ENCODE measurements at regions not wholly inside any gene's neighbourhood (a gene's known extent, or its start where the extent isn't known, plus 50 kb on each side); places are given as distances from the start of the nearest gene placed in this dataset.
"Not testable (repeated sequence)": the region's sequence is repeated elsewhere in the genome, so short reads cannot be mapped to it uniquely, and the experiment has no call there.

DNA sequence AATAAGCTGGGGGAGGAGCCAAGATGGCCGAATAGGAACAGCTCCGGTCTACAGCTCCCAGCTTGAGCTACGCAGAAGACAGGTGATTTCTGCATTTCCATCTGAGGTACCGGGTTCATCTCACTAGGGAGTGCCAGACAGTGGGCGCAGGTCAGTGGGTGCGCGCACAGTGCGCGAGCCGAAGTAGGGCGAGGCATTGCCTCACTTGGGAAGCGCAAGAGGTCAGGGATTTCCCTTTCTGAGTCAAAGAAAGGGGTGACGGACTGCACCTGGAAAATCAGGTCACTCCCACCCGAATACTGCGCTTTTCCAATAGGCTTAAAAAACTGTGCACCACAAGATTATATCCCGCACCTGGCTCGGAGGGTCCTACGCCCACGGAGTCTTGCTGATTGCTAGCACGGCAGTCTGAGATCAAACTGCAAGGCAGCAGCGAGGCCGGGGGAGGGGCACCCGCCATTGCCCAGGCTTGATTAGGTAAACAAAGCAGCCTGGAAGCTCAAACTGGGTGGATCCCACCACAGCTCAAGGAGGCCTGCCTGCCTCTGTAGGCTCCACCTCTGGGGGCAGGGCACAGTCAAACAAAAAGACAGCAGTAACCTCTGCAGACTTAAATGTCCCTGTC, 606.4 kb downstream of the TMA16 start:
- not testable (repeated sequence) for DNase-seq

DNA sequence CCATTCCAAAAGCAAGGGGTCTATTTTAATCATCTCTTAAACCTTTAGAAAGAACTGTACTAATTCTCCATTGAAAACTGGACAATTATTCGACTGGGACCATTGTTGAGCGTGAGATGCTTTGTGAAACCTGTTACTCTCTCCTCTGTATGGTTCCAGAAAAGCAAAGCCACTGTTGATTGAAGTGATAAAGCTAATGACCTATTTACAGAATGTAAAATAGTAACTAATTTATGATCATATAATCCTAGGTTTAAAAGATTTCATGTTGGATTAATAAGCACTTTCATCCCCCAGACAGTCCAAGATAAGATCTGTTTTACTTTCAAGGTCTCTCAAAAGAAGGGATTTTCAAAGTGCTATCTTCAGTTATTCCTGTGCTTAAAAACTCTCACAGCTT, 614.5 kb downstream of the TMA16 start:
- no peak for DNase-seq

DNA sequence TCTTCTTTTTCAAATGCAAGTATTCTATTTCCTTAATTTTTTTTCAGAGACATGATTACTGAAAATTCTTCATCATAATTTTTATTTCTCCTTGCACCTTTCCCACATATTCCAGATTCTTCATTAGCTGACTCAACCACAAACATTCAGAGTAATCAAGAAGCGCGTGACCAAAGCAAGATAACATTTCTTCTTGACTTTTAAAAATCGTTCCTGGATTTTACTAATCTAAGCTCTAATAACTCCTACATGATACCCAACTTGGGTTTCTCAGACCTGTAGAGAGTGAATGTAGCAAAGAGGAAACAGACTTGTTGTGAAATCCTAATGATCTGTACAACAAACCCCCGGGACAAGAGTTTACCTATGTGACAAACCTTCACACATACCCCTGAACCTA, 615.0 kb downstream of the TMA16 start:
- DNase-seq, result no peak

DNA sequence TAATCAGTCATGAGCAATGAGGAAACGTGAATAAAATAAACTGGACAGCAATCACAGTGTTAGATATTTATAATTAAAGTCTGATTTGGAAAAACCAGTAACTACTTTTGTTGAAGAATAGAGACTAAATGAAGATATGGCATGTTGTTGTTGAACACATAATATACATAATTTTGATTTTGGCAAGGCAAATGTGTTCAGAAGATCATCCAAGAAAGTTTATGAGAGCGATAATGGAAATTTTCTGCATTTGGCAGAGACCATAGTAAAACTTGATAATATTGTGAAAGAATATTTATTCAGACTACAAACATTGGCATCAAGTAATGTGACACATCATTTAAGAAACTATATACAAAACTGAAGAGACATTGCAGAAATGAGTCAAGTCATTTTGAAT, 620.7 kb downstream of the TMA16 start:
- DNase-seq, result no peak

DNA sequence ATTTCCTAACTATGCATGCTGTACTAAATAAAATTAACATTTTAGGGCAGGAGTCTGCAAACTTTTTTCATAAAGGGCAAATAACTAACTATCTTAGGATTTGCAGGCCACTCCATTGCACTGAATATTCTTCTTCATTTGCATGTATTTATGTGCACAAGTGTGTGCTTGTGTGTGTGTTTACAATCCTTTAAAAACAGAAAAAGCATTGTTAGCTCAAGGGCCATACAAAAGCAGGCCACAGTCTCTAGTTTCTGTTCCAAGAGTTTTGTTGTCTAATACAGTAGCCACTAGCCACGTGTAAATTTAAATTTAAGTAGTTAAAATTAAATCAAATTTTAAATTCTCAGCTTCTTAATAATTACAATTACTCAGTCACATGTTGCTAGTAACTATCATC, 621.8 kb downstream of the TMA16 start:
- DNase-seq, result no peak

DNA sequence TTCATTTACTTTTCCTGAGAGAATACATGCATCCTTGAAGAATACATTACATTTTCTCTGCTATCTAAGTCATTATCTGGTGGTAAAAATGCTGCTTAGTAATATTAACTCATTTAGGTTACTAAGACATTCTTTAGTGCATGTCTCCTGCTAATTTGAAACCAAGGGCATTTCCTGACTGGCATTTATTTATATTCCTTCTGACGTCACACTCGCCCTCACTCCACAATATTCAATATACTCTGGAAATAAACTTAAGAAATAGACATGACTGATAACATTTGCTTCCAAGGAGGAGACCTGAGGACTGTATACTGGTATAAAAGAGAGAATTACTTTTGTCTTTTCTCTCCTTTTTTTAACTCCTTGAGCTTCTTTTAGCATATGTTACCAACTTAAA, 619.5 kb upstream of the SMIM31 start:
- no peak for DNase-seq

DNA sequence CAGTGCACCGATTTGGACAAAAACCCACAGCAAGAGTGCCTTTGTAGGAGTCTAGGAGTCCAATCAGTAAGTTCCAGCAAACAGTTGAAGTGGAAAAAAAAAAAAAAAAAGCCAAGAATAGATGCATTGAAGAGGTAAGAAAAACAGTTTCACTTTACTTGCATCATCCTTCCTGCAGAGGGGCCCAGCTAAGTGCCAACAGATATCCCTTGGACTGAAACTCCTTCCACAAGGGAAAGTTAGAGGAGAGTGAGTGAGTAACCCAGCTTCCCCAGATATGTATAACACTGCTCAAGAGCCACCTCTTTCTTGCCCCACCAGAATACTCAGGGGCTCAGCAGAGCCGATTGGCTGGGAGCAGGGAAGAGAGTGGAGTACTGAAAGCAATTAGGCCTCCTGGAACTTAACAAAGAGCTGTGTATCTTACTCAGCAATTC, 617.7 kb upstream of the SMIM31 start:
- DNase-seq, result no peak

DNA sequence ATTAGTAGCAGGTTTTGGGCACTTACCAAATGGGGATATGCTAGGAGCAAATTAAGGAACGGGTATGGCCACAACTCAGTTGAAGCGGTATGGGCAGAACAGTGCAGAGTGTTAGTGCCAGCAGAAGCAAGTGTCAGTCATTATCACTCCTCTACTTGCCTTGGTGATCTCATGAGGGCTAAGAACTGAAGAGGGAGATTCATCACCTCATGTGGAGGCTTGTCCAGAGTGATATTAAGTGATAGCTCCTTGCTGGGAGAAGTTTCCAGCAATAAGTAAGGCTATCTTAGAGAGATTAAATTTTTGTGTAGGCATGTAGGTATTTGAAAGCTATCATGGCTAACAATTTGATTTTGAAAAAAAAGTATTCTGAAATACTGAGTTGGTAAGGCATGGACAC, 615.4 kb upstream of the SMIM31 start:
- DNase-seq, result no peak

DNA sequence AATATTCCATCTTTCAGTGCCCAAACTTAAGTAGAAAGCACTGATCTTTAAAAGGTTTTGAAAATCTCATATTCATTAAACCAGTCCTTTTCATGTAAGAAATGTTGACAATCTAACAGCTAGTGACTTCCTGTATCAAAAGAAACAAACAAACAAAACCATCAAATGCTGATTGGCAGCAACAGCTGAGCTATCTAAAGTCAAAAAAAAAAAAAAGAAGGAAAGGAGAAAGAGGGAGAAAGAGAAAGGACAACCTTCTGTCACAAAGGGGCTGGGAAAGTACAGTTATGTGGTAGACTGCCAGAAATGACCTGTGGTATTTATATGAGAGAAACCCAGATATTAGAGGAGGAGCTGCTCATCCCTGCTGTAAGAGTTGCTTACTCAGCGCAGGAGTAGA, 614.6 kb upstream of the SMIM31 start:
- DNase-seq, result no peak

DNA sequence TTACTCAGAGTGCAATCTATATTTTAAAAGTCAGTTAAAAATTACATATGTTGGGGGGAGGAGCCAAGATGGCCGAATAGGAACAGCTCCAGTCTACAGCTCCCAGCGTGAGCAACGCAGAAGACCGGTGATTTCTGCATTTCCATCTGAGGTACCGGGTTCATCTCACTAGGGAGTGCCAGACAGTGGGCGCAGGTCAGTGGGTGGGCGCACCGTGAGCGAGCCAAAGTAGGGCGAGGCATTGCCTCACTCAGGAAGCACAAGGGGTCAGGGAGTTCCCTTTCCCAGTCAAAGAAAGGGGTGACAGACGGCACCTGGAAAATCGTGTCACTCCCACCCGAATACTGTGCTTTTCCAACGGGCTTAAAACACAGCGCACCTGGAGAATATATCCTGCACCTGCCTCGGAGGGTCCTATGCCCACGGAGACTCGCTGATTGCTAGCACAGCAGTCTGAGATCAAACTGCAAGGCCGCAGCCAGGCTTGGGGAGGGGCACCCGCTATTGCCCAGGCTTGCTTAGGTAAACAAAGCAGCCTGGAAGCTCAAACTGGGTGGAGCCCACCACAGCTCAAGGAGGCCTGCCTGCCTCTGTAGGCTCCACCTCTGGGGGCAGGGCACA, 612.1 kb upstream of the SMIM31 start:
- not testable (repeated sequence) for DNase-seq

DNA sequence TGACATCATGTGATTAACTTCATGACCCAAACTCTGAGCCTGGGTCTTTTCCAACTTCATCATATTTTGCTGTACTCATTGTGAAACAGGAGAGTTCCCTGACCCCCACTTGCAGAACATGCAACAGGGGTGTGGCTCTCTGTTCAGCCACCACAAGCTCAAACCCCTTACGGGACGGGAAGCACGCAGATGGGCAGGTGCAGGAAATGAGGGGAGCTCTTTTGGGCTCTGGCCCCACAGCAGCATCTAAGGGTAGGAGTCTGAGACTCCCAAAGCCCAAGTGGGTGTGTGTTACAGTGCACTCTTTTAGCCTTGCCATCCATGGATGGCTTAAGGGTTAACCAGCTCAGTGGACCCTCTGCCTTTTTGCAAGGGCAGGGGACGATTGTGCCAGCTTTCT, 599.5 kb upstream of the SMIM31 start:
- no peak for DNase-seq

DNA sequence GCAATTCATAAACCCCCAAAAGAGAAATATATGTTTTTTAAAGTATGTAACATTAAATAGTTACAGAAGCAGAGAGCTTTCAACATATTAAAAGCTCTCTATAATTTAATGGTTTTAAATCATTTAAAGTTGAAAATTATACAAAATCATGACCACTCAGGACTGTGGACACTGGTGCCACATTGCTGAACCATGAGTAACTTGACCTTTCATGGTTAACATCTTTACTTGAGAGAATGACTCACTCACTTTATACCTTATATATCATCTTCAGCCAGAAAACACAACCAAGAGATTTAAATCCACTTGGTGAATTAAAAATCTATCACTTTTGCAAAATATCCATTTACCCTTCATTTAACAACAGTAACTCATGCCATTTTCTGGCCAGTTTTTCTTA, 584.3 kb upstream of the SMIM31 start:
- DNase-seq, result no peak

DNA sequence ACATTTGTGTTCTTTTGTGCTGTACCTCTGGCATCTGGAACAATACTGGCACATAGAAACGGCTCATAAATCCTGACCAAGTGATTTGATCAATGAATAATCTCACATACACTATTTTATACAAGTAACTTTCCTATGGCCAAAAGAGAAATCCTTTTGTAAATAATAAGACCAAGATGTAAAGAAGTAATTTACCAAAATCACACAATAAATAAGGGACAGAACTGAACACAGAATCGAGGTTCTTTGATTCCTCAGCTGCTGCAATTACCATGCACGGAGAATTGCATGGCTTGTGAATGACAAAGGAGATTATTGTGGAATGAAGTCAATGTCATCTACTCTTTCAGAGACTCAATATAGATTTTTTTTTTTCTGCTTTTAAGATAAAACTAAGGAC, 576.8 kb upstream of the SMIM31 start:
- DNase-seq, result no peak

DNA sequence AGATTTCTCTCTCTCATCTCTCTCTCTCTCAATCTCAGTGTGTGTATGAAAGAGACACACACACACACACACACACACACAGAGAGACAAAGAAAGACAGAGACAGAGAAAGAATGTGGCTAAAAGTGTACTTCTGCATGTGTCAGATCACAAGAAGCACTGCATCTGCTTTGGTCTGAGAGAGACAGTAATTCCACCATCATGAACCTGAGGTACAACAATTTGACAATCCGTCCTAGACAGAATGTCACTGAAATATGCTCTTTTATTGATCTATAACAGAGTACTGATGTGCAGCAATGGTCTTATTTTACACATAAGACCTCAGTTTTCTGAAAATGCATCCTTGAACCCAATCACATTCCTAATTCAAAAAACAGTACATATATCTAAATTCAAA, 576.2 kb upstream of the SMIM31 start:
- no peak for DNase-seq

DNA sequence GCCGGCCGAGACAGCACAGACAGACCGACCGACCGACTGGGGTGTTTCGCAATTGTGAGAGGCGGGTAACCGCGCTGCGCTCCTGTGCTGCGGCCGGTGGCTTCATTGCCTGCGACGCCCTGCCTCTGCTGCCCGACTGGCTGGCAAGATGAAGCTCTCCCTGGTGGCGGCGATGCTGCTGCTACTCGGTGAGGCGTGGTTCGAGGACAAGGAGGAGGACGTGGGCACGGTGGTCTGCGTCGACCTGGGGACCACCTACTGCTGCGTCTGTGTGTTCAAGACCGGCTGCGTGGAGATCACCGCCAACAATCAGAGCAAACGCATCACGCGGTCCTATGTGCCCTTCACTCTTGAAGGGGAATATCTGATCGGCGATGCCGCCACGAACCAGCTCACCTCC, 565.7 kb upstream of the SMIM31 start:
- DNase-seq, result no peak

DNA sequence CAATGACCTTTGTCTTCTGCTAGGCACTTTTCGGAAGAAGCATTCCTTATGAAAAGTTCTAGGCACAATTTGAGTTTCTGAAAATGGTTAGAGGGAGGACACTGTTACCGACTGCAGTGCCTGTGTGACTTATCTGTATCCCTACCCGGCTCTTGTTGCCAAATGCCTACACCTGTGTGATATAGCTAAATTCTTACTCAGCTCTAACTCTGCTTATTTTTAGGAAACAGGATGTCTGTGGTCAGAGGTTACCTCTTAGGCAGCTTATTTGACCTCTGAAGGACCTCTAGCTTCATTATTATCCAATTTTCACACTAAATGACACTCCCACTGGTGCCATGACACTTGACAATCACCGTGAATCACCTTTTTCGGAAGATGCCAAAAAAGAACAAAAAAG, 561.1 kb upstream of the SMIM31 start:
- no peak for DNase-seq

DNA sequence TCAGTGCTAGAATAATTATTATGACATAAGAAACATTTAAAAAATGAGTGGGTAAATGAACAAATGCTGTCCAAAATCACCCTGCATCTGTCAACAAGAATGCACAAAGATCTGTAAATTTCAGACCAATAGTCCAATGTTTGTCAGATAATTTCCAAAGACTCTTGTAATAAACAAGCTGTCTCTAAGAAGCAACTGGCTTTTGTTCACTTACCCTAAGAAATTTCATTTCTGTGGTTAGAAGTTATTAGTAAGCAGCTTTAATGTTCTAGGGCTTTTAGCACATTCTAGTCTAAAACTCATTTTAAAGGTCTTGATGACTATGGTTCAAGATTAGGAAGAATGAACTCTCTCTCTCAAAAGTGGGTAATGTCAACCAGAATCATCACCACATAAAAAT, 560.3 kb upstream of the SMIM31 start:
- no peak for DNase-seq

DNA sequence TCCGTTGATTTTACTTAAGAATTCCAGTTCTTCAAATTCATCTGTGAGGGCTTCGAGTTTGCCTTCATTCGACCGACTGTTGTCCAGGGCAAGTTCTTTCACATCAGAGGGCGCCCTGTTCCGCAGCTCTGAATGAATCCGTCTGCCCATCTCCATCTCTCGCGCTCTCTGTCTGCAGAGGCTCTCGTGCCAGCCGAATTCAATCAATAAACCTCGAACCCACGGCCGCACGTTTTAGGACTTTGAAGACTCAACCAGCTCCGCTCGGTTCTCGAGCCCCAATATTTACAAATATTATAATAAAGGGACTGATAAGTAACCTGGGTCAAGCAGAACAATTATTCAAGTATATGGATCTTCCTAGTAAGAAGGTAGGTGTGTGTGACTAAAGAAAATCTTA, 556.4 kb upstream of the SMIM31 start:
- no peak for DNase-seq

DNA sequence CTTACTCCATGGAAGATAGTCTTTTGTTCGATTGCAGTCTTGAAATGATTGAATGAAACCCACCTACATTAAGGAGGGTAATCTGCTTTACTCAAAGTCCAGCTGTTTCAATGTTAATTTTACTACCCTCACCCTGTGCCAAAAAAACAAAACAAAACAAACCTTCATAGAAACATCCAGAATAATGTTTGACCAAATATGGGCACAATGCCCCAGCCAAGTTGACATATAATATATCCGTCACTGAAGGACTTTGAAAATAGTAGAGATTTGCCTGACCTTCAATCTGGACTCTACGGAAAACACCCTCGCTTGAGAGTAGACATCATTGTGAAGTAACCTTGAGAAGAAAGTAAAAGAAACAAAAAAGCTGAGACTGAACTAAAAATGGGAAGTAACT, 550.5 kb upstream of the SMIM31 start:
- no peak for DNase-seq

DNA sequence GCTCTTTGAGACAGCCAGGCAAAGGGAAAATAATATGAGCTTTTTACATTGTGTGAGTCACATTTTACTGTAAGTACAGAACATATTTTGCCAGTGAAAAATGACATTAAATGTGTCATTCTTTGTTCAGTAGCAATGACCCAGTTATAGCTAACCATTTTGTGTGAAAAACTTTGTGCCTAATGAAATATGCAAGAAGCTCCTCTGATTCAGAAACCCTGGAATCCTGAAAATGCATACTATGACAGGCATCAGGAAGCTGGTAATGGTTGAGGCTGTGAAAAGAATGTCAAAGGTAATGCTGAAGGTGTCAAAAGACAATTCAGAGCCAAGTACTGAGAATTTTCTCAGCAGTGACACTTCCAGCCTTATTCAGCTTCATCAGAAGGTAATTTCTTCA, 549.5 kb upstream of the SMIM31 start:
- no peak for DNase-seq

DNA sequence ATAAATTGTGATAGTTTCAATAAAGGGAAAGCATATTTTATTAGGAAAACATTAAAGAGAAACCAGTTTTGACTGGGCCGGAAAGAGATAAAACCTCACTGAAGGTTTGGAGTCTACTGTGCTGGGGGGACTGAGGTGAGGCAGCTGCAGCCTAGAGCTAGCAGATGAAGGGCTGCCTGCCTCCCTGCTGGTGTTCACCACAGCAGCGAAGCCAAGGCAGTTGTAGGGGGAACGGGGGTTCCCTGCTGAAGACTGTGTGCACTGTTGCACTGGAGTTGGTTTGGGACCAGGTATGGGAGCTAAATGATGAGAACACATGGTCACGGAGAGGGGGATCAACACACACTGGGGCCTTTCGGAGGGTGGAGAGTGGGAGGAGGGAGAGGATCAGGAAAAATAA, 546.5 kb upstream of the SMIM31 start:
- no peak for DNase-seq

DNA sequence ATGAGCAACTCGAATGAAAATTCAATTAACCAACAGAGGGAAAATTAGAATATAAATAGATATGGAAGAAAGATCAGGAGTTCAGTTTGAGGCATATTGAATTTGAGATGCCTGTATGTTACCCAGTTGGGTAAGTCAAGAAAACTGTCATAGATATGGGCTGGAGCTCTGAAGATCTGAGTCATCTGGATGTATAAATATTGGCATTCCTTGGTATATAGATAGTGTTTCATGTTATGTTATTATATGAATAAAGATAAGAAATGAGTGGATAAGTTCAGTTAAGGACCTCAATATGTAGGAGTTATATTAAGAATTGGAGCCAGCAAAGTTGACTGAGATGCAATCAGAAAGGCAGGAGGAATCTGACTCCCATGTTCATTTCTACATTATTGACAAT, 543.6 kb upstream of the SMIM31 start:
- DNase-seq, result no peak

DNA sequence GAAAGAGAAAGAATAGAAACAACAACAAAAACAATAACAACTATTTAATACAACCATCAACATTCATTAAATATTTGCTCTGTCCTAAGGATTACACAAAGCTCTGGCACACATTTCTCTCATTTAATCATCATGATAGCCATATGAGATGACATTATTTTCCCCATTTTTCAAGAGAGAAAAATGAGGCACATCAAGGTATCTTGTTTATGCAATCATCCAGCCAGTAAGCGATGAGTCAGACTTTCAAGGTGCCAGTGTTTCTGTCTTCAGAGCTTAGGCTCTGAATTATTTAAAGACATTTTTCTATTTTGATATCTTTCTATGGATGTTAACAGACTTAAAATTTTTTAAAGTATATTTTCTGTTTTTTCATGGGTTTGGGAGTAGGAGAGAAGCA, 541.8 kb upstream of the SMIM31 start:
- DNase-seq, result no peak

DNA sequence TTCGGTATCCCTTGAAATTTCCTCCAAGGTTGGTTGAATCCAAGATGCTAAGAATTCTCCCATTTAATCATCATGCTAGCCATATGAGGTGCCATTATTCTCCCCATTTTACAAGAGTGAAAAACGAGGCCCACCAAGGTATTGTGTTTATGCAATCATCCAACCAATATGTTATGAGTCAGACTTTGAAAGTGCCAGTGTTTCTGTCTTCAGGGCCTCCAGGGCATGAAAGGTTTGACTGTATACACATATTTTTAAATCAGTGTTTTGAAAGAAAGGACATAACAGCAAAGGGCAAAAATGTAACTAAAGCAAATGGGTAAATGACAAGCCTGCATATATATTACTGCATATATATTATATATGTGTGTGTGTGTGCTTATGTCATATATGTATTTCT, 541.2 kb upstream of the SMIM31 start:
- no peak for DNase-seq

DNA sequence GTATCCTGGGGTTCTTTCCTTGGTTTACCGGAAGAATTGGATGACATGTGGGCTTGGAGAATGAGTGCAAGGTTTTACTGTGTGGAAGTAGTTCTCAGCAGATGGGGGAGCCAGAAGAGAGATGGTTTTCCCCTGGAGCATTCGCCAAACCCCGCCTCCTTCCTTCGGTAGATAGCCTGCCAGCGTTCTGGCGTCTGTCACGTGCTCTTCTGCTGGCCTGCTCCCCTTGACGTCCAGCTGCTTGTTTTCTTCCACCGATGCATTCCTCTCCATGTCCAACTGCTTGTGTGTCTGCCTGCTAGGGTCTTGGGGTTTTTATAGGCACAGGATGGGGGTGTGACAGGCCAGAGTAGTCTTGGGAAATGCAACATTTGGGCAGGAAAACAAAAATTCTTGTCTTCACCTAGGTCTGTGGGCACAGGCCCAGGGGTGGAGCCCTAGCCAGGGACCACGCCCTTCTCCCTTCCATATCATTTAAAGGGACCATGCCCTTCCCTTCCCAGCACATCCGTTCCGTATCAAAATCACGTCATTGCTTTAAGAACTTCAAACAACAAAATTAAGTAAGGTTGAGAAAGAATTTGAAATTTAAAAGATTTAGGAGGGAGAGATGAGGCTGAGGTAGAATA, 538.7 kb upstream of the SMIM31 start:
- no peak for DNase-seq
